CD4-positive, alpha-beta T cell (primary cell): ENCODE measurements at regions not wholly inside any gene's neighbourhood (a gene's known extent, or its start where the extent isn't known, plus 50 kb on each side); places are given as distances from the start of the nearest gene placed in this dataset.

Experiments used
- ATAC-seq: fragments of 200-7000 bp; cut with Tn5 transposase; one replicate; pipeline ENCODE4 v1.10.0; 2022; ENCODE audit warnings: mild to moderate bottlenecking; ENCODE audit not compliant: poor library complexity
- CTCF ChIA-PET: fragments of 350-600 bp; sonication (Branson Sonifier 250); formaldehyde crosslinking; loops from one replicate; lab custom pipeline; 2021; ENCODE audit warnings: antibody characterized with exemption, inconsistent platforms; lab: Charles Lee
- POLR2A ChIA-PET: fragments of 350-600 bp; sonication (Branson Sonifier 250); formaldehyde crosslinking; loops from one replicate; lab custom pipeline; 2021; ENCODE audit warnings: antibody characterized with exemption, inconsistent platforms; lab: Charles Lee
- DNase-seq, 14 experiments: peaks; one replicate each; pipeline ENCODE4 v3.0.0-alpha.2; 2013 to 2020; ENCODE audit warnings: mixed read lengths in 2 of 14
- H3K27ac ChIP-seq, 2 donors: one replicate each; pipeline versions ENCODE4 v1.5.1 to v1.7.0; 2013; ENCODE audit warnings: low read length in 2 of 2, low read depth in 1 of 2, mild to moderate bottlenecking in 1 of 2
- H3K27me3 ChIP-seq, 2 experiments: 1 replicate in 1 of 2; 2 replicates in 1 of 2; pipeline versions ENCODE4 v1.6.1 to v1.7.0; 2013; ENCODE audit warnings: low read length in 2 of 2, control low read depth in 1 of 2, mild to moderate bottlenecking in 1 of 2, moderate library complexity in 1 of 2; ENCODE audit not compliant: insufficient read depth in 2 of 2, control insufficient read depth in 1 of 2
- H3K36me3 ChIP-seq: one replicate; pipeline ENCODE4 v1.6.1; 2013; ENCODE audit warnings: low read length, control low read depth; ENCODE audit not compliant: insufficient read depth
- H3K4me1 ChIP-seq: one replicate; pipeline ENCODE4 v1.6.1; 2013; ENCODE audit warnings: low read length, control low read depth; ENCODE audit not compliant: insufficient read depth
- H3K4me3 ChIP-seq: one replicate; pipeline ENCODE4 v1.5.1; 2013; ENCODE audit warnings: mild to moderate bottlenecking, low read length, moderate library complexity
- H3K9me3 ChIP-seq, 2 experiments: 1 replicate in 1 of 2; 2 replicates in 1 of 2; pipeline versions ENCODE4 v1.6.1 to v1.7.0; 2013; ENCODE audit warnings: low read length in 2 of 2, mild to moderate bottlenecking in 2 of 2, control low read depth in 1 of 2, moderate library complexity in 1 of 2; ENCODE audit not compliant: control insufficient read depth in 1 of 2, insufficient read depth in 1 of 2
- H3K27ac Mint-ChIP-seq: one replicate; pipeline ENCODE4 v1.8.0; 2020; ENCODE audit warnings: mixed read lengths
- H3K27me3 Mint-ChIP-seq: one replicate; pipeline ENCODE4 v1.8.0; 2021; ENCODE audit warnings: mixed read lengths
- H3K36me3 Mint-ChIP-seq: one replicate; pipeline ENCODE4 v1.8.0; 2021; ENCODE audit warnings: low read depth, mixed read lengths
- H3K4me1 Mint-ChIP-seq: one replicate; pipeline ENCODE4 v1.8.0; 2021; ENCODE audit warnings: low read depth, mixed read lengths
- H3K4me3 Mint-ChIP-seq: one replicate; pipeline ENCODE4 v1.8.0; 2020; ENCODE audit warnings: mild to moderate bottlenecking, mixed read lengths
- H3K9me3 Mint-ChIP-seq: one replicate; pipeline ENCODE4 v1.8.0; 2020; ENCODE audit warnings: mixed read lengths
- CTCF ChIP-seq: fragments of 200-600 bp; IDR thresholded peaks from one replicate; pipeline ENCODE4 v1.8.0; 2022; ENCODE audit warnings: antibody characterized with exemption, mild to moderate bottlenecking
- intact Hi-C, 2 experiments: fragments of 100-400 bp; cut with DNase I in 1 of 2; cut with micrococcal nuclease in 1 of 2; formaldehyde crosslinking; loops; one replicate each; pipeline versions ENCODE4 v1.15.1 to v1.9.0; 2023 to 2025; cut with DNase I, micrococcal nuclease

- DNase-seq (peak in 1 of 14 experiments; percentile 5), ATAC-seq (no peak)
- no peak overlapping the region for H3K27ac Mint-ChIP-seq
- H3K36me3 Mint-ChIP-seq = no peaks in the 10 kb centered on the region
- CTCF ChIA-PET = no interaction called here
- peaks cover 19% of the 10 kb centered on the region for H3K4me1 Mint-ChIP-seq
- Histone ChIP-seq H3K4me1 (peaks cover 26% of the 10 kb centered on the region), H3K27ac (no peak overlapping the region), H3K36me3 (no peaks in the 10 kb centered on the region), H3K27me3 (peaks cover 17 to 28% of the 10 kb centered on the region in 2 experiments), H3K4me3 (no peak overlapping the region), H3K9me3 (no peaks in the 10 kb centered on the region)
- no peak overlapping the region for H3K4me3 Mint-ChIP-seq
- intact Hi-C loops = no loop called here
- TF ChIP-seq CTCF = no peak
- peaks cover 27% of the 10 kb centered on the region for H3K27me3 Mint-ChIP-seq
- no peaks in the 10 kb centered on the region for H3K9me3 Mint-ChIP-seq
- POLR2A ChIA-PET = no interaction called here
These were observed 154.6 kb downstream of the BRD1 start for GRCh38 chr22:49673048-49673447.

GRCh38 chr22:49672014-49672516 is 155.6 kb downstream of the BRD1 start:
- Histone ChIP-seq H3K36me3 (no peaks in the 10 kb centered on the region), H3K27ac (no peak overlapping the region), H3K9me3 (no peaks in the 10 kb centered on the region), H3K27me3 (peaks cover 17 to 28% of the 10 kb centered on the region in 2 experiments), H3K4me3 (no peak overlapping the region), H3K4me1 (peaks cover 29% of the 10 kb centered on the region)
- Mint-ChIP-seq H3K27ac (no peak overlapping the region), H3K4me3 (peak overlapping the region; percentile 84), H3K9me3 (no peaks in the 10 kb centered on the region), H3K27me3 (peaks cover 30% of the 10 kb centered on the region), H3K36me3 (no peaks in the 10 kb centered on the region), H3K4me1 (peaks cover 21% of the 10 kb centered on the region)
- ChIA-PET POLR2A (no interaction called here), CTCF (no interaction called here)
- intact Hi-C loops = no loop called here
- TF ChIP-seq CTCF = no peak
- peak in 1 of 14 experiments; percentile 4 for DNase-seq
- no peak for ATAC-seq

GRCh38 chr22:49671331-49672013 is 156.2 kb downstream of the BRD1 start:
- ChIA-PET POLR2A (no interaction called here), CTCF (no interaction called here)
- H3K4me3 ChIP-seq = peak overlapping the region; percentile 44
- Mint-ChIP-seq H3K9me3 (no peaks in the 10 kb centered on the region), H3K27ac (no peak overlapping the region), H3K4me3 (peak overlapping the region; percentile 84), H3K27me3 (peaks cover 33% of the 10 kb centered on the region), H3K4me1 (peaks cover 27% of the 10 kb centered on the region), H3K36me3 (no peaks in the 10 kb centered on the region)
- no peaks in the 10 kb centered on the region for H3K36me3 ChIP-seq
- intact Hi-C loops = no loop called here
- H3K27ac ChIP-seq = no peak overlapping the region
- DNase-seq = peak in 1 of 14 experiments; percentile 8
- ATAC-seq = no peak
- TF ChIP-seq CTCF = no peak
- peaks cover 17 to 28% of the 10 kb centered on the region in 2 experiments for H3K27me3 ChIP-seq
- H3K9me3 ChIP-seq = no peaks in the 10 kb centered on the region
- peaks cover 35% of the 10 kb centered on the region for H3K4me1 ChIP-seq
